Loucy (cell line): ENCODE measurements at regions not wholly inside any gene's neighbourhood (a gene's known extent, or its start where the extent isn't known, plus 50 kb on each side); places are given as distances from the start of the nearest gene placed in this dataset.

Source experiments
- H2AFZ ChIP-seq: fragments of 200-600 bp; sonication (generic); 2 replicates; pipeline ENCODE4 v1.6.0; 2016; ENCODE audit warnings: antibody characterized with exemption, mild to moderate bottlenecking, low read length, moderate library complexity
- H3F3A ChIP-seq: fragments of 200-600 bp; 2 replicates; pipeline ENCODE4 v1.6.0; 2016; ENCODE audit warnings: antibody characterized with exemption, low read depth, mild to moderate bottlenecking
- H3K27me3 ChIP-seq: fragments of 200-600 bp; sonication (generic); 2 replicates; pipeline ENCODE4 v1.6.1; 2014; ENCODE audit warnings: low read length, mild to moderate bottlenecking; ENCODE audit not compliant: insufficient read depth, poor library complexity, severe bottlenecking
- H3K36me3 ChIP-seq: fragments of 200-600 bp; sonication (generic); 2 replicates; pipeline ENCODE4 v1.6.1; 2016; ENCODE audit warnings: low read length; ENCODE audit not compliant: insufficient read depth
- H3K4me1 ChIP-seq: fragments of 200-600 bp; sonication (generic); 2 replicates; pipeline ENCODE4 v1.5.1; 2014; ENCODE audit warnings: low read length, mild to moderate bottlenecking; ENCODE audit not compliant: insufficient read depth, poor library complexity, severe bottlenecking
- H3K4me2 ChIP-seq: fragments of 200-600 bp; sonication (generic); 2 replicates; pipeline ENCODE4 v1.6.0; 2014; ENCODE audit warnings: antibody characterized with exemption, low read length, low read depth, mild to moderate bottlenecking; ENCODE audit not compliant: poor library complexity, severe bottlenecking
- H3K4me3 ChIP-seq: fragments of 200-600 bp; sonication (generic); 2 replicates; pipeline ENCODE4 v1.5.1; 2014; ENCODE audit warnings: low read length, mild to moderate bottlenecking, mixed read lengths; ENCODE audit not compliant: poor library complexity, severe bottlenecking
- H3K79me2 ChIP-seq: fragments of 200-600 bp; sonication (generic); 2 replicates; pipeline ENCODE4 v1.6.1; 2014; ENCODE audit warnings: low read length; ENCODE audit not compliant: insufficient read depth
- H3K9ac ChIP-seq: fragments of 200-600 bp; sonication (generic); 2 replicates; pipeline ENCODE4 v1.6.0; 2014; ENCODE audit warnings: mild to moderate bottlenecking, low read depth, low read length, moderate library complexity; ENCODE audit not compliant: poor library complexity, severe bottlenecking
- H3K9me2 ChIP-seq: fragments of 200-600 bp; sonication (generic); replicated peaks from 2 replicates; pipeline ENCODE4 v1.6.1; 2016; ENCODE audit warnings: low read depth, low read length, mixed read lengths
- H3K9me3 ChIP-seq: fragments of 200-600 bp; sonication (generic); 2 replicates; pipeline ENCODE4 v1.6.1; 2014; ENCODE audit warnings: mild to moderate bottlenecking, antibody characterized with exemption, low read length, low read depth; ENCODE audit not compliant: insufficient read depth
- H4K20me1 ChIP-seq: fragments of 200-600 bp; sonication (generic); 2 replicates; pipeline ENCODE4 v1.6.0; 2014; ENCODE audit warnings: antibody characterized with exemption, low read length, mild to moderate bottlenecking; ENCODE audit not compliant: insufficient read depth, poor library complexity, severe bottlenecking
- CTCF ChIP-seq: fragments of 200-600 bp; sonication (generic); conservative IDR thresholded peaks from 2 replicates; pipeline ENCODE4 v1.5.1; 2014; ENCODE audit warnings: mild to moderate bottlenecking, antibody characterized with exemption, low read length
- EZH2phosphoT487 ChIP-seq: fragments of 200-600 bp; IDR thresholded peaks from 2 replicates; pipeline ENCODE4 v1.6.1; 2018; ENCODE audit warnings: antibody characterized with exemption, mild to moderate bottlenecking, moderate library complexity, borderline replicate concordance

GRCh38 chr12:13735734-13736133 lies 245.7 kb downstream of the GRIN2B start:
- TF ChIP-seq CTCF, result no peak
- no peak for TF ChIP-seq EZH2phosphoT487

GRCh38 chr12:13734584-13735152 lies 246.7 kb downstream of the GRIN2B start:
- H2AFZ ChIP-seq, result no peak overlapping the region
- H3K4me1 ChIP-seq, result no peaks in the 10 kb centered on the region
- no peaks in the 10 kb centered on the region for H3K9me2 ChIP-seq
- no peak overlapping the region for H3K4me2 ChIP-seq
- no peaks in the 10 kb centered on the region for H3K36me3 ChIP-seq
- no peaks in the 10 kb centered on the region for H3K79me2 ChIP-seq
- H3K9me3 ChIP-seq, result no peaks in the 10 kb centered on the region
- H3K27me3 ChIP-seq, result no peaks in the 10 kb centered on the region
- H3K4me3 ChIP-seq, result no peak overlapping the region
- no peaks in the 10 kb centered on the region for H4K20me1 ChIP-seq
- H3K9ac ChIP-seq, result no peak overlapping the region
- no peak for TF ChIP-seq EZH2phosphoT487
- no peak for TF ChIP-seq CTCF
- H3F3A ChIP-seq, result no peaks in the 10 kb centered on the region

More at GRCh38 chr12:13735734-13736133, 245.7 kb downstream of the GRIN2B start:
- no peaks in the 10 kb centered on the region for H3K36me3 ChIP-seq
- H3K79me2 ChIP-seq, result no peaks in the 10 kb centered on the region
- no peaks in the 10 kb centered on the region for H3F3A ChIP-seq
- H2AFZ ChIP-seq, result no peak overlapping the region
- no peak overlapping the region for H3K9ac ChIP-seq
- H3K27me3 ChIP-seq, result no peaks in the 10 kb centered on the region
- no peaks in the 10 kb centered on the region for H4K20me1 ChIP-seq
- no peak overlapping the region for H3K4me3 ChIP-seq
- no peaks in the 10 kb centered on the region for H3K9me3 ChIP-seq
- H3K4me1 ChIP-seq, result no peaks in the 10 kb centered on the region
- H3K4me2 ChIP-seq, result no peak overlapping the region
- no peaks in the 10 kb centered on the region for H3K9me2 ChIP-seq

DNA sequence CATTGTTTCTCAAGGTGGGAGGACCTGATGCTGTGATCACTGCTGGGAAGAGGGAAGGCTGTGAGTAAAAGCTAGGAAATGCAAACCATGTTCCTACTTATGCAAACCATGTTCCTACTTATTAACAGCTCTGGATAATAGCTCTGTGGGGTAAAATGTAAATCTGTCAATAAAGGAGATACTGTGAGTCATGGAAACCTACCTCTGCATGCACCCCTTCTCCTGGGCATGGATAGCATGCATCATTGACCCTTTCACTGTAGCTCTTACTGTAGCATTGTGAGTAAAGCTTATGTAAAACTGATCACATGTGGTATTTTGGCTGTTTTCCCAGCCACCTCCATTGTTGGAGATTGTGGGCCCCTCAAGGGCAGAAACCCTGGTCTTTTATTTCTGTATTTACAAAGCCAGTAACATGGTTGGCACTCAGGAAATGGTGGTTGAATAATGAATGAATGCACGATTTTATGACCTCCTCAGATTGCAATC lies 253.7 kb downstream of the GRIN2B start:
- Histone ChIP-seq H3K79me2 (no peaks in the 10 kb centered on the region), H3K4me2 (no peak overlapping the region), H3K9me3 (no peaks in the 10 kb centered on the region), H3K9me2 (no peaks in the 10 kb centered on the region), H3K36me3 (no peaks in the 10 kb centered on the region), H2AFZ (no peak overlapping the region), H3K4me3 (no peak overlapping the region), H3K27me3 (no peaks in the 10 kb centered on the region), H4K20me1 (no peaks in the 10 kb centered on the region), H3F3A (no peaks in the 10 kb centered on the region), H3K4me1 (no peaks in the 10 kb centered on the region), H3K9ac (no peak overlapping the region)
- TF ChIP-seq EZH2phosphoT487 (no peak), CTCF (no peak)
